ENCODE measurements at regions not wholly inside any gene's neighbourhood (a gene's known extent, or its start where the extent isn't known, plus 50 kb on each side); places are given as distances from the start of the nearest gene placed in this dataset.

- no peak for TF ChIP-seq CTCF (IDR thresholded peaks at IDR 0.05; ENCODE audit: low read depth, low read length)
- no peak overlapping the region for H3K4me3 ChIP-seq (replicated peaks in 1 of 2; ENCODE audit: low read depth in 2 of 2, low read length in 2 of 2)
- no peak for DNase-seq (ENCODE audit: low read depth in 2 of 2)
Observed at GRCh38 chr21:31597683-31598082, 61.8 kb upstream of the SOD1 start.

GRCh38 chr21:31596055-31596454 lies 63.4 kb upstream of the SOD1 start:
- no peak overlapping the region for H3K4me3 ChIP-seq (replicated peaks in 1 of 2; ENCODE audit: low read depth in 2 of 2, low read length in 2 of 2)
- TF ChIP-seq CTCF (IDR thresholded peaks at IDR 0.05; ENCODE audit: low read depth, low read length) = no peak
- no peak for DNase-seq (ENCODE audit: low read depth in 2 of 2)

- TF ChIP-seq CTCF (IDR thresholded peaks at IDR 0.05; ENCODE audit: low read depth, low read length) = no peak
- H3K4me3 ChIP-seq (replicated peaks in 1 of 2; ENCODE audit: low read depth in 2 of 2, low read length in 2 of 2) = no peak overlapping the region
- no peak for DNase-seq (ENCODE audit: low read depth in 2 of 2)
Observed at GRCh38 chr21:31594726-31595125, 64.8 kb upstream of the SOD1 start.

- no peak for DNase-seq (ENCODE audit: low read depth in 2 of 2)
- H3K4me3 ChIP-seq (replicated peaks in 1 of 2; ENCODE audit: low read depth in 2 of 2, low read length in 2 of 2) = no peak overlapping the region
- no peak for TF ChIP-seq CTCF (IDR thresholded peaks at IDR 0.05; ENCODE audit: low read depth, low read length)
Observed at GRCh38 chr21:31594279-31594678, 65.2 kb upstream of the SOD1 start.

- no peak for TF ChIP-seq CTCF (IDR thresholded peaks at IDR 0.05; ENCODE audit: low read depth, low read length)
Observed at GRCh38 chr21:31592963-31593560, 66.4 kb upstream of the SOD1 start.

GRCh38 chr21:31592516-31592915 lies 67.0 kb upstream of the SOD1 start:
- TF ChIP-seq CTCF (IDR thresholded peaks at IDR 0.05; ENCODE audit: low read depth, low read length) = no peak
- no peak overlapping the region for H3K4me3 ChIP-seq (replicated peaks in 1 of 2; ENCODE audit: low read depth in 2 of 2, low read length in 2 of 2)
- DNase-seq (ENCODE audit: low read depth in 2 of 2) = no peak

More at GRCh38 chr21:31592963-31593560, 66.4 kb upstream of the SOD1 start:
- no peak overlapping the region for H3K4me3 ChIP-seq (replicated peaks in 1 of 2; ENCODE audit: low read depth in 2 of 2, low read length in 2 of 2)
- DNase-seq (ENCODE audit: low read depth in 2 of 2) = no peak

- DNase-seq (ENCODE audit: low read depth in 2 of 2) = no peak
- TF ChIP-seq CTCF (IDR thresholded peaks at IDR 0.05; ENCODE audit: low read depth, low read length) = no peak
Observed at GRCh38 chr21:31589820-31590219, 69.7 kb upstream of the SOD1 start.

More at GRCh38 chr21:31589820-31590219, 69.7 kb upstream of the SOD1 start:
- H3K4me3 ChIP-seq (replicated peaks in 1 of 2; ENCODE audit: low read depth in 2 of 2, low read length in 2 of 2) = no peak overlapping the region
